H1 (cell line): ENCODE measurements at regions not wholly inside any gene's neighbourhood (a gene's known extent, or its start where the extent isn't known, plus 50 kb on each side); places are given as distances from the start of the nearest gene placed in this dataset.

Source experiments
- EZH2 ChIP-seq: fragments of 200-600 bp; sonication (generic); IDR thresholded peaks from 2 replicates; pipeline ENCODE4 v1.7.1; 2012; ENCODE audit warnings: low read depth, mild to moderate bottlenecking, moderate library complexity, low read length, inconsistent platforms; ENCODE audit not compliant: severe bottlenecking
- TAF7 ChIP-seq: optimal IDR thresholded peaks from 2 replicates; pipeline ENCODE3; 2011; ENCODE audit warnings: low read depth, mild to moderate bottlenecking, inconsistent platforms, low read length, moderate library complexity, borderline replicate concordance

DNA sequence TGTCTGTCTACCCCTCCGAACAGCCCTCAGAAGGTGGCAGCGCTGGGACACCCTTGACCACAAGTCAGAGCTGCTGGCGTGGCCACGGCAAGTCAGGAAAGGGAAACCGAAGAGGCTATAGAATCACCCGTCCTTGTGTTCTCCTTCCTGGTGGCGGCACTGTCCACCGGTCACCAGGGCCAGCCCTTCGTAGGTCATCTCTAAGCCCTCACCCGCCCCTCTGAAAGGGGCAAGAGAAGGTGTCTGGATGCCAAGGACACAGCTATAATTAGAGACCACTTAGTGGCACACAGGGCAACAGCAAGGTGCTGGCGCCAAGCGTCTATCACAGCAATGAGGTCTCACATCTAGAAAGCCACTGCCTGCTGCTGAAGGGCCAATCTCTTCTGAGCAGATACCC is 320.9 kb downstream of the SHANK2 start (continued):
- TF ChIP-seq TAF7, result no peak
- TF ChIP-seq EZH2, result no peak
